HepG2 (cell line): ENCODE measurements at regions not wholly inside any gene's neighbourhood (a gene's known extent, or its start where the extent isn't known, plus 50 kb on each side); places are given as distances from the start of the nearest gene placed in this dataset.

Source experiments
- ATAC-seq: fragments of 200-7000 bp; cut with Tn5 transposase; 3 replicates; pipeline ENCODE4 v1.9.1; 2020; ENCODE audit warnings: mild to moderate bottlenecking, moderate library complexity
- BruUV-seq: library from RNA; stranded (reverse); fragments of 400-500 nt; replicated peaks from 2 replicates; lab custom pipeline; 2021; lab: Mats Ljungman, UMichigan
- CTCF ChIA-PET: fragments of 300-600 bp; formaldehyde crosslinking; extraction: SDS; loops from one replicate; lab custom pipeline; 2021; ENCODE audit warnings: low total read pairs, inconsistent platforms, low intra/inter-chr PET ratio; lab: Yijun Ruan, JAX
- POLR2A ChIA-PET: fragments of 350-600 bp; sonication (Branson Sonifier 250); formaldehyde crosslinking; loops from one replicate; lab custom pipeline; 2020; ENCODE audit warnings: antibody characterized with exemption, inconsistent platforms; lab: Yijun Ruan, JAX
- DNase-seq: peaks from one replicate; pipeline ENCODE4 v3.0.0-alpha.2; 2015; ENCODE audit warnings: low spot score
- FAIRE-seq: peaks from 3 replicates; lab custom pipeline; 2011; peaks lifted over from hg19 to GRCh38; lab: Jason Lieb, UNC
- H2AFZ ChIP-seq: one replicate; pipeline ENCODE4 v1.6.1; 2011; ENCODE audit warnings: low read length, inconsistent platforms
- H3K27ac ChIP-seq: fragments of 300-600 bp; 3 replicates; pipeline ENCODE4 v1.8.0; 2011; ENCODE audit warnings: mixed run types, mild to moderate bottlenecking, mixed read lengths, low read length, inconsistent platforms; ENCODE audit not compliant: insufficient read depth; ENCODE audit errors: extremely low read length
- H3K27me3 ChIP-seq, 2 experiments: fragments of 200-600 bp in 1 of 2; 2 replicates in 1 of 2; 3 replicates in 1 of 2; pipeline versions ENCODE4 v1.6.0 to v1.8.0; 2011; ENCODE audit warnings: low read length in 2 of 2, mild to moderate bottlenecking in 2 of 2, moderate library complexity in 2 of 2, inconsistent platforms in 1 of 2; ENCODE audit not compliant: insufficient read depth in 2 of 2, control insufficient read depth in 1 of 2
- H3K36me3 ChIP-seq, 2 experiments: fragments of 200-600 bp in 1 of 2; replicated peaks in 1 of 2; 2 replicates in 1 of 2; 3 replicates in 1 of 2; pipeline versions ENCODE4 v1.5.1 to v1.8.0; 2011; ENCODE audit warnings: low read length in 2 of 2, inconsistent platforms in 1 of 2; ENCODE audit not compliant: insufficient read depth in 2 of 2, control insufficient read depth in 1 of 2
- H3K4me1 ChIP-seq: 2 replicates; pipeline ENCODE4 v1.5.1; 2012; ENCODE audit warnings: low read length, inconsistent platforms; ENCODE audit not compliant: insufficient read depth
- H3K4me2 ChIP-seq: 2 replicates; pipeline ENCODE4 v1.6.0; 2011; ENCODE audit warnings: low read depth, low read length, inconsistent platforms
- H3K4me3 ChIP-seq, 3 experiments: fragments of 200-600 bp in 1 of 3; sonication (generic), shearing (Covaris generic) in 1 of 3; replicated peaks in 1 of 3; 2 replicates each; pipeline ENCODE4 v1.5.1; 2011 to 2016; ENCODE audit warnings: low read length in 3 of 3, inconsistent platforms in 2 of 3, low read depth in 2 of 3, mild to moderate bottlenecking in 2 of 3, control low read depth in 1 of 3, mixed read lengths in 1 of 3; ENCODE audit not compliant: insufficient read depth in 1 of 3
- H3K79me2 ChIP-seq: one replicate; pipeline ENCODE4 v1.6.1; 2011; ENCODE audit warnings: low read length, inconsistent platforms; ENCODE audit not compliant: insufficient read depth
- H3K9ac ChIP-seq: 2 replicates; pipeline ENCODE4 v1.6.0; 2011; ENCODE audit warnings: mild to moderate bottlenecking, low read depth, low read length, inconsistent platforms; ENCODE audit not compliant: insufficient read depth
- H3K9me3 ChIP-seq: 2 replicates; pipeline ENCODE4 v1.5.1; 2012; ENCODE audit warnings: mild to moderate bottlenecking, low read length
- H4K20me1 ChIP-seq: 2 replicates; pipeline ENCODE4 v1.6.0; 2011; ENCODE audit warnings: inconsistent platforms, mild to moderate bottlenecking, low read length, moderate library complexity; ENCODE audit not compliant: insufficient read depth
- EEA1 ChIP-seq: sonication (generic); formaldehyde crosslinking; IDR thresholded peaks from 2 replicates; pipeline ENCODE4 v1.5.1; 2020; ENCODE audit warnings: mild to moderate bottlenecking, missing genetic modification reagents, borderline replicate concordance
- EED ChIP-seq: sonication (generic); formaldehyde crosslinking; IDR thresholded peaks from 2 replicates; pipeline ENCODE4 v1.5.0; 2020; ENCODE audit warnings: mild to moderate bottlenecking, missing genetic modification reagents
- EHMT2 ChIP-seq: fragments of 200-600 bp; sonication (generic); IDR thresholded peaks from 2 replicates; pipeline ENCODE4 v1.7.0; 2017; ENCODE audit warnings: antibody characterized with exemption, low read depth, low read length, borderline replicate concordance
- MAF1 ChIP-seq: sonication (generic); formaldehyde crosslinking; IDR thresholded peaks from 2 replicates; pipeline ENCODE4 v1.5.0; 2020; ENCODE audit warnings: missing genetic modification reagents, borderline replicate concordance
- MYPOP ChIP-seq: sonication (generic); formaldehyde crosslinking; IDR thresholded peaks from 2 replicates; pipeline ENCODE4 v1.8.1; 2023; ENCODE audit warnings: mild to moderate bottlenecking, moderate library complexity, missing genetic modification reagents
- MZF1 ChIP-seq: sonication (generic); formaldehyde crosslinking; IDR thresholded peaks from 2 replicates; pipeline ENCODE4 v1.8.1; 2023; ENCODE audit warnings: mild to moderate bottlenecking, missing genetic modification reagents, borderline replicate concordance
- ONECUT2 ChIP-seq: sonication (generic); formaldehyde crosslinking; IDR thresholded peaks from 2 replicates; pipeline ENCODE4 v1.4.0; 2020; ENCODE audit warnings: missing genetic modification reagents
- POLR2AphosphoS2 ChIP-seq: IDR thresholded peaks from 2 replicates; pipeline ENCODE4 v1.6.1; 2011; ENCODE audit warnings: low read depth, low read length, improper control_type of control experiment
- RXRB ChIP-seq: IDR thresholded peaks from 2 replicates; pipeline ENCODE4 v1.6.1; 2016; ENCODE audit warnings: borderline replicate concordance, missing genetic modification reagents, missing compliant biosample characterization
- USF2 ChIP-seq, 2 experiments: sonication (generic) in 1 of 2; formaldehyde crosslinking in 1 of 2; IDR thresholded peaks; 2 replicates each; pipeline versions ENCODE4 v1.5.1 to v1.6.1; 2011 to 2020; ENCODE audit warnings: borderline replicate concordance in 1 of 2, low read depth in 1 of 2, low read length in 1 of 2, mild to moderate bottlenecking in 1 of 2, missing genetic modification reagents in 1 of 2, moderate library complexity in 1 of 2
- YY1 ChIP-seq: IDR thresholded peaks from 2 replicates; pipeline ENCODE4 v1.6.1; 2011; ENCODE audit warnings: low read length, low read depth, moderate library complexity, mild to moderate bottlenecking; ENCODE audit not compliant: insufficient read depth, insufficient replicate concordance
- ZNF20 ChIP-seq: sonication (generic); formaldehyde crosslinking; IDR thresholded peaks from 2 replicates; pipeline ENCODE4 v1.4.0; 2020; ENCODE audit warnings: mild to moderate bottlenecking, moderate library complexity, missing genetic modification reagents
- ZSCAN30 ChIP-seq: sonication (generic); formaldehyde crosslinking; IDR thresholded peaks from 2 replicates; pipeline ENCODE4 v1.5.0; 2020; ENCODE audit warnings: mild to moderate bottlenecking, missing genetic modification reagents
- ZUFSP ChIP-seq: sonication (generic); formaldehyde crosslinking; IDR thresholded peaks from 2 replicates; pipeline ENCODE4 v1.9.0; 2021; ENCODE audit warnings: missing genetic modification reagents, mild to moderate bottlenecking, borderline replicate concordance
- WGBS: methylation state at CpG from one replicate; pipeline ENCODE4 v1.1.6; 2017; ENCODE audit warnings: low lambda C conversion rate; 5-methylcytosine and 5-hydroxymethylcytosine counted together
- in situ Hi-C: cut with HindIII; loops from 2 replicates; pipeline ENCODE4 v1.10.0; 2017; ENCODE audit warnings: low pct_unique_long_range_greater_than_20kb; ENCODE audit not compliant: extremely low pct_ligation_motif_present
- intact Hi-C: fragments of 100-400 bp; cut with micrococcal nuclease; formaldehyde crosslinking; loops from one replicate; pipeline ENCODE4 v1.10.0; 2022; ENCODE audit not compliant: unreplicated experiment

- H3K79me2 ChIP-seq, result no peaks in the 10 kb centered on the region
- no peak overlapping the region for H3K4me2 ChIP-seq
- intact Hi-C loops, result no loop called here
- DNase-seq, result no peak
- no peak overlapping the region for H3K27ac ChIP-seq
- H3K9ac ChIP-seq, result no peak overlapping the region
- POLR2A ChIA-PET, result no interaction called here
- H3K36me3 ChIP-seq, result no peaks in the 10 kb centered on the region
- H4K20me1 ChIP-seq, result no peaks in the 10 kb centered on the region
- WGBS, result 20% methylated on average over 4 of the region's 4 CpGs
- no peak for ATAC-seq
- no peaks in the 10 kb centered on the region for H3K4me1 ChIP-seq
- BruUV-seq, result no TSS peak
- no peak for TF ChIP-seq MYPOP (CRISPR knock-in tag)
- TF ChIP-seq RXRB, result no peak
- TF ChIP-seq ONECUT2 (CRISPR knock-in tag), result no peak
- TF ChIP-seq MZF1 (CRISPR knock-in tag), result no peak
- TF ChIP-seq EHMT2, result no peak
- no peak for TF ChIP-seq ZUFSP (CRISPR knock-in tag)
- no peak for TF ChIP-seq MAF1 (CRISPR knock-in tag)
- TF ChIP-seq USF2 (IDR thresholded peaks at IDR 0.05; ENCODE audit: low read depth, low read length), result no peak
- TF ChIP-seq USF2 (CRISPR knock-in tag; IDR thresholded peaks at IDR 0.05; ENCODE audit: borderline replicate concordance), result no peak
- TF ChIP-seq YY1, result no peak
- no peak for TF ChIP-seq POLR2AphosphoS2
- TF ChIP-seq ZNF20 (CRISPR knock-in tag), result no peak
- no peak for TF ChIP-seq EED
- TF ChIP-seq EEA1 (CRISPR knock-in tag), result no peak
- TF ChIP-seq ZSCAN30 (CRISPR knock-in tag), result no peak
- no peak for FAIRE-seq
- no peaks in the 10 kb centered on the region for H3K9me3 ChIP-seq
- CTCF ChIA-PET, result no interaction called here
- H2AFZ ChIP-seq, result no peak overlapping the region
- peaks cover 2 to 32% of the 10 kb centered on the region in 2 experiments; a peak in 3 of 5 replicates for H3K27me3 ChIP-seq
- no peak overlapping the region for H3K4me3 ChIP-seq
- in situ Hi-C loops, result no loop called here
Measured at GRCh38 chr2:174670446-174670845, 72.8 kb upstream of the WIPF1 start.
